Fibroblast of peridontal ligament (primary cell): ENCODE measurements at regions not wholly inside any gene's neighbourhood (a gene's known extent, or its start where the extent isn't known, plus 50 kb on each side); places are given as distances from the start of the nearest gene placed in this dataset.
"Not testable (repeated sequence)": the region's sequence is repeated elsewhere in the genome, so short reads cannot be mapped to it uniquely, and the experiment has no call there.

ENCODE experiments used
- DNase-seq: peaks from one replicate; pipeline ENCODE4 v3.0.0-alpha.2; 2010; ENCODE audit errors: extremely low read depth

GRCh38 chrX:74358013-74358412 lies 54.0 kb downstream of the ZCCHC13 start:
- not testable (repeated sequence) for DNase-seq

DNA sequence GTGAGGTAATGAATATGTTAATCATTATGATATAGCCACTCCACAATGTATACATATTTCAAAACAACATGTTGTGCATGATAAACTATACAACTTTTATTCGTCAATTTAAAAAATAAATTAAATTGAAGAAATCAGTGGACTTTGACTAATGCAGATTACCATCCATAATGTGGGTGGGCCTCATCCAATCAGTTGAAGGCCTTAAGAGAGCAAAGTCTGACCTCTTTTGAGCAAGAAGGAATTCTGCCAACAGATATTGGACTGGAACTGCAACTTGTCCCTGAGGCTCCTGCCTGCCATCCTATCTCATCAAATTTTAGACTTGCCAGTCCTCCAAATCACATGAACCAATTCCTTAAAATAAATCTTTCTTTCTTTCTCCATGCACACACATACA lies 57.4 kb upstream of the SLC16A2 start:
- no peak for DNase-seq

DNA sequence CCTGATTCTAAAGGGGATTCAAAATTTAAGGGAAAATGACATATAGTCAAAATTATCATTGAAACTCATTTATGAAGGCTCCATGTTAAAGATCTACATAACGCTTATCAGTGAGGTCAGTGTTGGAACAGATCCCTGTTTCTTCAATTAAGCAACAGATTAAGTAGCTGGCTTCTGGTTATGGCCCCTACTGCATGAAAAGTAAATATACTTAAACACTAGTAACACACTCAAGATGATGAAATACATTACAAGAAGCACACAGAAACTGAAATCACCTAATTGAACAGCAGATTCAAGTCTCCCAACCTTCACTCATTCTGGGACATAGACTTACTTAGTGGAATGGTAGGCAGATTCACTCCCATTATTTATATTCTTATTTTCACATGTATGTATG lies 51.6 kb upstream of the SLC16A2 start:
- DNase-seq, result no peak

GRCh38 chrX:74370487-74370886 lies 50.8 kb upstream of the SLC16A2 start:
- no peak for DNase-seq

GRCh38 chrX:74371425-74372222 lies 49.7 kb upstream of the SLC16A2 start:
- peak; percentile 29 for DNase-seq
